Fibroblast of skin of right biceps (primary cell): ENCODE measurements at regions not wholly inside any gene's neighbourhood (a gene's known extent, or its start where the extent isn't known, plus 50 kb on each side); places are given as distances from the start of the nearest gene placed in this dataset.
"Not testable (repeated sequence)": the region's sequence is repeated elsewhere in the genome, so short reads cannot be mapped to it uniquely, and the experiment has no call there.

Experiments
- DNase-seq: peaks from one replicate; pipeline ENCODE4 v3.0.0-alpha.2; 2013

GRCh38 chrX:8018934-8019333 lies 91.7 kb upstream of the PNPLA4 start:
- DNase-seq, result no peak

DNA sequence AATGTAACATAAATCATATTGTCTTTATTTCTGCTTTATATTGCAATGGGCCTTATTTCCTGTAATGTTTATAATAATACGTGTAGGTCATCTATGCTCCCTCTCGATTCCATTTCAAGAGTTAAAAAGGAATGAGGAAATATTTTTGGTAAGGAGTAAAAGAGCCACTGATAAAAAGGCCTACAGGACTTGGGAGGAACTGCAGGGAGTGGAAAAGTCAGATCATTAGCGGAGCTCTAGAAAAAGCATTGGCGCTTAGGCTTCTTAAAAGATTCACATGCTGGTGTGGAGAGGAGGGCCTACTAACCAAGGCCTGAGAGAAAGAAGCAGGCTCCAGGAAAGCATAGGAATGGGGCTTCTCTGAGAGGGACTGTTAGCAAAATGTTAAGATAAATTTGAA lies 82.9 kb upstream of the PNPLA4 start:
- no peak for DNase-seq

GRCh38 chrX:8005678-8006347 lies 78.6 kb upstream of the PNPLA4 start:
- DNase-seq, result no peak

- DNase-seq, result no peak
These were observed 76.1 kb upstream of the PNPLA4 start for GRCh38 chrX:8003147-8003883.

- DNase-seq, result no peak
These were observed 69.6 kb upstream of the PNPLA4 start for GRCh38 chrX:7996851-7997250.

DNA sequence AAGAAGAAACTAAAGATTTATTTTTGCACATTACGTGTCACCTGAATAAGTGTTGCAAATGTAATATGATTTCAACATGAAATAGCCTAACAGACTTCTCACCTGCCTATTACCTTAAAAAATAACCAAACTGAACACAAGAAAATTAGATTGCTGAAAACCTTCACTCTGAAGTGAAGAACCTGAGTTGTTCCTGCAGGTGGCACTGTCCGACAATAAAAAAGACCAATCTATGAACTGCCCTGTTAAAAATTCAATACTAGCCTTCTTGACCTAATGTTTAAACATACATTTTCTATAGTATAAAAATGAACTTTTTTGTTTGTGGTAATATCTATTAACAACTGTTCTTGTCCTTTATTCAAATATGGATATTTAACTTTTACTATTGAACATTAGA lies 69.2 kb upstream of the PNPLA4 start:
- DNase-seq, result peak; percentile 12

- no peak for DNase-seq
These were observed 66.7 kb upstream of the PNPLA4 start for GRCh38 chrX:7993873-7994272.

DNA sequence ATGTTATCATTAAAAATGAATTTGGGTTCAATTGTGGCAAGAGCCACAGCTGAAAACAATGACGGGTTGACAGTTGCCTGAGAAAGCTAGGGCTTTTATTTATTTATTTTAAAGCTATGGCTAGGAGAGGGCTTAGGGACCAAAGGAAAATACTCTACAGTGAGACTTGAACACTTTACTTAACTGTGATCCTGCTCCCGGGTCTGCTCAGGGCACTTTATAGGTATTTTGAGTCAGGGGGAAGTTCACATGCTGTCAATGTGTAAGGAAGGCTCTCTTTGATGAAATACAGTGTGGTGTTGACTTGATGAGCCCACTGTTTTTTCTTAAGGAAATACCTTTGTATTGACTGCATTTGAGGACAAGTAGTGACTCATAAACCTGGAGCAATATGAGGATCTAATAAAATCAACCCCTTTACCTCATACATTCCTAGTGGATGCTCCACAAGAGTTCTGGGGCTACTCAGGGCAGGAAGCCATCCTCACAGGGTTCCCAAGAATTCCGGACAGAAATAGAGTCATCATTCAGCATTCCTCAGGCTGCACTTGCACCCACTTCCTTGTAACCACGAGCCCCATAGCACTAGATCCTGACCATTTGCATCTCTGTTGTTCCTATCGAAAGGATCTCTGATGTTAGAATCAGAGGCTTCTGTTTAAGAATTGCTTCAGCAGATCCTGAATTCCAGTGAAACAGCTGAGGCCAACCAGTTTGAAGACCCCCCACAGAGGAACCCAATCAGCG lies 61.0 kb upstream of the PNPLA4 start:
- peak; percentile 79 for DNase-seq

DNA sequence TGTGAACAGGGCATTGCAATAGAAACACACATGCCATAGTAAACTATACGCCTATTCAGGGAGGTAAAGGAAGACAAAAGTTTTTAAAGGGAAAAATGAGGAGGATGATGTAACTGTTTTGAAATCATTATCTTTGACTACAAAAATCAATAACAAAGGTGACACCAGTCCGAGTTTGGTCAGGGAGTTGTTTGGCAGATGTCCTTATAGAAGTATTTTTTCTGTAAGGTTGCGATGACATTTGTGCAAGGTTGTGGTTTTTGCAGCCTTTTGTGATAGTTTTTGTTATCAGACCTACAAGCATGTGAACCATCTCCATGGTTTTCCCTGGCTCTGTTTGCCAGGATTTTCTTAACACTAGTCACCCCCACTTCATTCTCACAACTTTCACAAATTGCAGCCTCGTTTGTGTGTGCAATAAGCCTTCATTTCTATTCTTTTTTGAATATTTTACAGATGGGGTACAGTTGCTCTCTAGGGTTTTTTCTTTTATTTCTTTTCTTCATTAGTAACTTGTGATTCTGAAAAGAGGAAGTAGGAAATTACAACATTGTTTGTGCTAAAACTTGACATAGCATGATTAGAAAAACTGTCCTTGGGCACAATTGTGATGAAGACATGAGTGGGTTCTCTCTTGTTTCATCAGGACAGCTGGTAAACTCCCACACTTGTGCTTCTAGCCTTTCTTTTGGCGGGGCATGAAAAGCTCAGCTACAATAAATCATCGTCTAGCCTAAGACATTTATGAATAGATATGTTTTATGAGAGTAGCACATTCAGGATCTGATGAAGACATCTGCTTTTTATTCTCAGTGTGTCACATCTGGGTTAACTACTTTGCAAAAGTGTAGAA lies 60.2 kb upstream of the PNPLA4 start:
- DNase-seq, result peak; percentile 33

DNA sequence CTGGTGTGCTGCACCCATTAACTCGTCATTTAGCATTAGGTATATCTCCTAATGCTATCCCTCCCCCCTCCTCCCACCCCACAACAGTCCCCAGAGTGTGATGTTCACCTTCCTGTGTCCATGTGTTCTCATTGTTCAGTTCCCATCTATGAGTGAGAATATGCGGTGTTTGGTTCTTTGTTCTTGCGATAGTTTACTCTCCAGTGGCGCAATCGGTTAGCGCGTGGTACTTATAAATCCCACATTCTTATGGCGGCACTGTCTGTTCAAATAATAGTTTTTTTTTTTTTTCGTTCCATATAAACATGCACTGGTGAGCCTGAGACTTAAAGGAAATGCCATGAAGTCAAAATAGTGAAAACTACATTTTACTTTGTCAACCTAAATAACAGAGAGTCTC lies 59.5 kb upstream of the PNPLA4 start:
- DNase-seq, result not testable (repeated sequence)

DNA sequence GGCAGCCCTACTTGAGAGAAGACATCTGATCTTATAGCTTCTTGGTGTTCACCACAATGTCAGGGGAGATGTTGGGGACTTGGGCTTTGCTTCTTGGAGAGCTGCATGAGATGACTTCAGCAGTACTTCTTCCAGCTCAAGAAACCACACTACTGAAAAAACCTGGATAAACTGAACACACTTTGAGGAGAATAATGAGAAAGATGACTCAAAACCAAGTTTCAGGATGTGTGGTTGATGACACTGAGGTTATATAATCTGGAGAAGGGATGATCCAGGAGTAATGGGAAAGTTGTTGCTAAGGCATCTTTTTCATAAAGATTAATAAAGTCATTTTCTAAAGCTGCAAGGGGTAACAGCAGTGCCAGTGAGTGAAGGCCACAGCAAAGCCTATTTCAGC lies 58.4 kb upstream of the PNPLA4 start:
- DNase-seq, result peak; percentile 61

GRCh38 chrX:7983581-7983980 lies 56.4 kb upstream of the PNPLA4 start:
- DNase-seq, result no peak
